OCI-LY1 (cell line): ENCODE measurements at regions not wholly inside any gene's neighbourhood (a gene's known extent, or its start where the extent isn't known, plus 50 kb on each side); places are given as distances from the start of the nearest gene placed in this dataset.

ENCODE experiments used
- EZH2 ChIP-seq: fragments of 200-600 bp; sonication (generic), shearing (Covaris generic); IDR thresholded peaks from 2 replicates; pipeline ENCODE4 v1.8.0; 2017; ENCODE audit warnings: borderline replicate concordance, mixed run types, mild to moderate bottlenecking, antibody characterized with exemption, low read length, moderate library complexity, mixed read lengths
- TF ChIP-seq, protein P1 (sequence below): fragments of 200-600 bp; sonication (generic), shearing (Covaris generic); IDR thresholded peaks from 2 replicates; pipeline ENCODE4 v1.5.1; 2017; ENCODE audit warnings: mild to moderate bottlenecking, antibody characterized with exemption, low read length, moderate library complexity, mixed read lengths

DNA sequence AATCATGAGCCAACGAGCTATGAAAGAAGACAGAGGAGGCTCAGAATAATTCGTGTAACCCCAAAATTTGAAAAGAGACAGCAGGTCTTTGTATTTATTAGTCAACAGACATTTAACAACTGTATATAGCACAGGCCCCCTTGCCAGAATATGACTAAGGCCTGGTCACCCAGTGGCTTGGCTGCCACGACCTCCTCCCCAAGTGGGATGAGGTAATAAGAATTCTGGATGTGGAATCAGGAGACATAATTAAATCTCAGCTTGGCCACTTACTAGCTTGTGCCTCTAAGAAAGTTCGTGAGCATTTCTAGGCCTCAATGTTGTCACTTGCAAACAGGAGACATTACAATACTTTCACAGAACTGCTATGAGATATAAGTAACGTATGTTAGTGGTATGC is 134.2 kb upstream of the TNFSF4 start:
- TF ChIP-seq, protein P1, sequence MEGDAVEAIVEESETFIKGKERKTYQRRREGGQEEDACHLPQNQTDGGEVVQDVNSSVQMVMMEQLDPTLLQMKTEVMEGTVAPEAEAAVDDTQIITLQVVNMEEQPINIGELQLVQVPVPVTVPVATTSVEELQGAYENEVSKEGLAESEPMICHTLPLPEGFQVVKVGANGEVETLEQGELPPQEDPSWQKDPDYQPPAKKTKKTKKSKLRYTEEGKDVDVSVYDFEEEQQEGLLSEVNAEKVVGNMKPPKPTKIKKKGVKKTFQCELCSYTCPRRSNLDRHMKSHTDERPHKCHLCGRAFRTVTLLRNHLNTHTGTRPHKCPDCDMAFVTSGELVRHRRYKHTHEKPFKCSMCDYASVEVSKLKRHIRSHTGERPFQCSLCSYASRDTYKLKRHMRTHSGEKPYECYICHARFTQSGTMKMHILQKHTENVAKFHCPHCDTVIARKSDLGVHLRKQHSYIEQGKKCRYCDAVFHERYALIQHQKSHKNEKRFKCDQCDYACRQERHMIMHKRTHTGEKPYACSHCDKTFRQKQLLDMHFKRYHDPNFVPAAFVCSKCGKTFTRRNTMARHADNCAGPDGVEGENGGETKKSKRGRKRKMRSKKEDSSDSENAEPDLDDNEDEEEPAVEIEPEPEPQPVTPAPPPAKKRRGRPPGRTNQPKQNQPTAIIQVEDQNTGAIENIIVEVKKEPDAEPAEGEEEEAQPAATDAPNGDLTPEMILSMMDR = no peak
- TF ChIP-seq EZH2 = no peak
